GM12878 (cell line): ENCODE measurements at regions not wholly inside any gene's neighbourhood (a gene's known extent, or its start where the extent isn't known, plus 50 kb on each side); places are given as distances from the start of the nearest gene placed in this dataset.

Experiments used
- ATAC-seq: fragments of 200-7000 bp; cut with Tn5 transposase; 3 replicates; pipeline ENCODE4 v1.9.1; 2020; ENCODE audit warnings: mild to moderate bottlenecking, moderate library complexity
- BruUV-seq: library from RNA; stranded (reverse); fragments of 400-500 nt; replicated peaks from 2 replicates; lab custom pipeline; 2021; lab: Mats Ljungman, UMichigan
- CTCF ChIA-PET: fragments of 300-600 bp; sonication (Branson Sonifier 250); formaldehyde crosslinking; extraction: SDS; loops from one replicate; lab custom pipeline; 2021; ENCODE audit warnings: inconsistent platforms; lab: Yijun Ruan, JAX
- POLR2A ChIA-PET: fragments of 350-600 bp; formaldehyde crosslinking; extraction: SDS; loops from one replicate; lab custom pipeline; 2021; ENCODE audit warnings: inconsistent platforms; lab: Charles Lee
- RAD21 ChIA-PET: fragments of 300-600 bp; sonication (Branson Sonifier 250); formaldehyde crosslinking; loops from one replicate; lab custom pipeline; 2023; ENCODE audit warnings: antibody characterized with exemption; ENCODE audit not compliant: unreplicated experiment; lab: Charles Lee
- SMC1A ChIA-PET: fragments of 300-600 bp; sonication (Branson Sonifier 250); formaldehyde crosslinking; loops from one replicate; lab custom pipeline; 2023; ENCODE audit not compliant: unreplicated experiment, uncharacterized antibody; lab: Charles Lee
- DNase-seq: peaks from one replicate; pipeline ENCODE4 v3.0.0-alpha.2; 2011; ENCODE audit warnings: low read depth, low spot score
- FAIRE-seq: peaks from 3 replicates; lab custom pipeline; 2011; peaks lifted over from hg19 to GRCh38; lab: Jason Lieb, UNC
- H2AFZ ChIP-seq: 2 replicates; pipeline ENCODE4 v1.6.0; 2011; ENCODE audit warnings: low read depth, low read length, control low read depth; ENCODE audit not compliant: control insufficient read depth
- H3K27ac ChIP-seq: 2 replicates; pipeline ENCODE4 v1.5.1; 2011; ENCODE audit warnings: control low read depth; ENCODE audit not compliant: control insufficient read depth, insufficient read depth
- H3K27me3 ChIP-seq, 2 experiments: replicated peaks in 1 of 2; 2 replicates each; pipeline versions ENCODE4 v1.6.0 to v1.6.1; 2011; ENCODE audit warnings: low read length in 1 of 2; ENCODE audit not compliant: control insufficient read depth in 2 of 2, insufficient read depth in 2 of 2
- H3K36me3 ChIP-seq, 2 experiments: 2 replicates each; pipeline ENCODE4 v1.5.1; 2011; ENCODE audit warnings: low read length in 1 of 2; ENCODE audit not compliant: control insufficient read depth in 2 of 2, insufficient read depth in 2 of 2
- H3K4me1 ChIP-seq: 2 replicates; pipeline ENCODE4 v1.6.1; 2011; ENCODE audit warnings: mild to moderate bottlenecking, low read length, moderate library complexity, mixed read lengths; ENCODE audit not compliant: control insufficient read depth, insufficient read depth
- H3K4me2 ChIP-seq: 2 replicates; pipeline ENCODE4 v1.6.0; 2011; ENCODE audit warnings: control low read depth; ENCODE audit not compliant: control insufficient read depth, insufficient read depth
- H3K4me3 ChIP-seq: fragments of 200-600 bp; sonication (generic); 2 replicates; pipeline ENCODE4 v1.5.1; 2016
- H3K79me2 ChIP-seq: 2 replicates; pipeline ENCODE4 v1.6.0; 2011; ENCODE audit warnings: low read length; ENCODE audit not compliant: control insufficient read depth, insufficient read depth
- H3K9ac ChIP-seq: 2 replicates; pipeline ENCODE4 v1.8.0; 2011; ENCODE audit warnings: low read length, control low read depth, mixed read lengths; ENCODE audit not compliant: control insufficient read depth, insufficient read depth
- H3K9me3 ChIP-seq: replicated peaks from 3 replicates; pipeline ENCODE4 v1.5.1; 2011; ENCODE audit warnings: mild to moderate bottlenecking, low read length; ENCODE audit not compliant: control insufficient read depth, insufficient read depth
- H4K20me1 ChIP-seq: 2 replicates; pipeline ENCODE4 v1.6.0; 2011; ENCODE audit not compliant: control insufficient read depth, insufficient read depth
- BMI1 ChIP-seq: fragments of 450-650 bp; IDR thresholded peaks from 2 replicates; pipeline ENCODE4 v1.6.1; 2016; ENCODE audit warnings: mild to moderate bottlenecking, moderate library complexity, borderline replicate concordance
- CBFB ChIP-seq: IDR thresholded peaks from 2 replicates; pipeline ENCODE4 v1.6.1; 2016; ENCODE audit warnings: antibody characterized with exemption, low read depth
- CEBPB ChIP-seq, 2 experiments: fragments of 150-350 bp in 1 of 2; IDR thresholded peaks; 2 replicates each; pipeline ENCODE4 v1.6.1; 2012 to 2014; ENCODE audit warnings: low read depth in 2 of 2, low read length in 2 of 2, borderline replicate concordance in 1 of 2, inconsistent platforms in 1 of 2
- CHD2 ChIP-seq: IDR thresholded peaks from 2 replicates; pipeline ENCODE4 v1.6.1; 2011; ENCODE audit warnings: low read depth, low read length, improper control_type of control experiment, borderline replicate concordance
- CTCF ChIP-seq, 3 experiments: IDR thresholded peaks in 2 of 3; conservative IDR thresholded peaks in 1 of 3; 2 replicates each; pipeline ENCODE4 v1.5.1; 2011; ENCODE audit warnings: low read depth in 3 of 3, low read length in 3 of 3, mild to moderate bottlenecking in 3 of 3, control low read depth in 2 of 3, moderate library complexity in 2 of 3, inconsistent platforms in 1 of 3, mixed read lengths in 1 of 3; ENCODE audit not compliant: control insufficient read depth in 2 of 3, insufficient read depth in 1 of 3; ENCODE audit errors: extremely low read depth in 1 of 3
- FOXK2 ChIP-seq: fragments of 450-650 bp; IDR thresholded peaks from 2 replicates; pipeline ENCODE4 v1.6.1; 2017; ENCODE audit warnings: mild to moderate bottlenecking, moderate library complexity
- GATAD2B ChIP-seq: fragments of 450-650 bp; conservative IDR thresholded peaks from 2 replicates; pipeline ENCODE4 v1.6.1; 2017; ENCODE audit warnings: low read depth, mild to moderate bottlenecking, moderate library complexity
- JUND ChIP-seq: IDR thresholded peaks from 2 replicates; pipeline ENCODE4 v1.6.1; 2012; ENCODE audit warnings: low read depth, mild to moderate bottlenecking, low read length, improper control_type of control experiment, moderate library complexity
- MYC ChIP-seq: IDR thresholded peaks from 2 replicates; pipeline ENCODE4 v1.6.1; 2011; ENCODE audit warnings: mild to moderate bottlenecking, low read length, moderate library complexity, inconsistent platforms; ENCODE audit not compliant: insufficient read depth, insufficient replicate concordance, insufficient read length, severe bottlenecking
- NFYA ChIP-seq: IDR thresholded peaks from 2 replicates; pipeline ENCODE4 v1.6.1; 2011; ENCODE audit warnings: low read depth, mild to moderate bottlenecking, low read length, improper control_type of control experiment, borderline replicate concordance
- POLR2AphosphoS2 ChIP-seq: IDR thresholded peaks from 2 replicates; pipeline ENCODE4 v1.6.1; 2011; ENCODE audit warnings: low read depth, mild to moderate bottlenecking, low read length, improper control_type of control experiment, moderate library complexity
- WGBS: methylation state at CpG from one replicate; pipeline ENCODE4 v1.1.6; 2016; ENCODE audit warnings: low lambda C conversion rate; ENCODE audit not compliant: insufficient replicate concordance, insufficient coverage; ENCODE audit errors: missing lambda C conversion rate; 5-methylcytosine and 5-hydroxymethylcytosine counted together
- in situ Hi-C: fragments of 300-500 bp; cut with MboI; formaldehyde crosslinking; loops from 9 replicates; pipeline ENCODE4 v1.14.3; 2018; ENCODE audit warnings: mixed read lengths
- intact Hi-C: fragments of 100-400 bp; cut with micrococcal nuclease; formaldehyde crosslinking; loops from one replicate; pipeline ENCODE4 v1.14.2; 2022; ENCODE audit not compliant: unreplicated experiment
- TF ChIP-seq, protein P1 (sequence below): fragments of 450-650 bp; IDR thresholded peaks from 2 replicates; pipeline ENCODE4 v1.6.1; 2017; ENCODE audit warnings: mild to moderate bottlenecking, moderate library complexity

- ChIA-PET CTCF (no interaction called here), SMC1A (no interaction called here), RAD21 (no interaction called here), POLR2A (no interaction called here)
- no peak overlapping the region for H3K9ac ChIP-seq
- BruUV-seq, result no TSS peak
- intact Hi-C loops, result no loop called here
- no peaks in the 10 kb centered on the region for H4K20me1 ChIP-seq
- H3K4me2 ChIP-seq, result no peak overlapping the region
- no peak for FAIRE-seq
- DNase-seq, result no peak
- H3K27ac ChIP-seq, result no peak overlapping the region
- ATAC-seq, result no peak
- TF ChIP-seq CTCF (IDR thresholded peaks at IDR 0.05 in 2 of 3, conservative IDR thresholded peaks at IDR 0.05 in 1 of 3; ENCODE audit: control insufficient read depth in 2 of 3, extremely low read depth in 1 of 3, insufficient read depth in 1 of 3, low read depth in 3 of 3, low read length in 3 of 3), result no peak
- TF ChIP-seq CHD2, result no peak
- no peak for TF ChIP-seq GATAD2B
- TF ChIP-seq CBFB, result no peak
- no peak for TF ChIP-seq MYC
- TF ChIP-seq FOXK2, result no peak
- no peak for TF ChIP-seq NFYA
- no peak for TF ChIP-seq POLR2AphosphoS2
- TF ChIP-seq, protein P1, sequence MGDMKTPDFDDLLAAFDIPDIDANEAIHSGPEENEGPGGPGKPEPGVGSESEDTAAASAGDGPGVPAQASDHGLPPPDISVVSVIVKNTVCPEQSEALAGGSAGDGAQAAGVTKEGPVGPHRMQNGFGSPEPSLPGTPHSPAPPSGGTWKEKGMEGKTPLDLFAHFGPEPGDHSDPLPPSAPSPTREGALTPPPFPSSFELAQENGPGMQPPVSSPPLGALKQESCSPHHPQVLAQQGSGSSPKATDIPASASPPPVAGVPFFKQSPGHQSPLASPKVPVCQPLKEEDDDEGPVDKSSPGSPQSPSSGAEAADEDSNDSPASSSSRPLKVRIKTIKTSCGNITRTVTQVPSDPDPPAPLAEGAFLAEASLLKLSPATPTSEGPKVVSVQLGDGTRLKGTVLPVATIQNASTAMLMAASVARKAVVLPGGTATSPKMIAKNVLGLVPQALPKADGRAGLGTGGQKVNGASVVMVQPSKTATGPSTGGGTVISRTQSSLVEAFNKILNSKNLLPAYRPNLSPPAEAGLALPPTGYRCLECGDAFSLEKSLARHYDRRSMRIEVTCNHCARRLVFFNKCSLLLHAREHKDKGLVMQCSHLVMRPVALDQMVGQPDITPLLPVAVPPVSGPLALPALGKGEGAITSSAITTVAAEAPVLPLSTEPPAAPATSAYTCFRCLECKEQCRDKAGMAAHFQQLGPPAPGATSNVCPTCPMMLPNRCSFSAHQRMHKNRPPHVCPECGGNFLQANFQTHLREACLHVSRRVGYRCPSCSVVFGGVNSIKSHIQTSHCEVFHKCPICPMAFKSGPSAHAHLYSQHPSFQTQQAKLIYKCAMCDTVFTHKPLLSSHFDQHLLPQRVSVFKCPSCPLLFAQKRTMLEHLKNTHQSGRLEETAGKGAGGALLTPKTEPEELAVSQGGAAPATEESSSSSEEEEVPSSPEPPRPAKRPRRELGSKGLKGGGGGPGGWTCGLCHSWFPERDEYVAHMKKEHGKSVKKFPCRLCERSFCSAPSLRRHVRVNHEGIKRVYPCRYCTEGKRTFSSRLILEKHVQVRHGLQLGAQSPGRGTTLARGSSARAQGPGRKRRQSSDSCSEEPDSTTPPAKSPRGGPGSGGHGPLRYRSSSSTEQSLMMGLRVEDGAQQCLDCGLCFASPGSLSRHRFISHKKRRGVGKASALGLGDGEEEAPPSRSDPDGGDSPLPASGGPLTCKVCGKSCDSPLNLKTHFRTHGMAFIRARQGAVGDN, result no peak
- no peak for TF ChIP-seq JUND
- TF ChIP-seq CEBPB (IDR thresholded peaks at IDR 0.05; ENCODE audit: borderline replicate concordance in 1 of 2, low read depth in 2 of 2, low read length in 2 of 2), result no peak
- no peak for TF ChIP-seq BMI1
- no peaks in the 10 kb centered on the region for H3K36me3 ChIP-seq
- no peak overlapping the region for H3K4me3 ChIP-seq
- H3K9me3 ChIP-seq, result no peaks in the 10 kb centered on the region
- no peaks in the 10 kb centered on the region for H3K4me1 ChIP-seq
- H3K79me2 ChIP-seq, result no peaks in the 10 kb centered on the region
- in situ Hi-C loops, result no loop called here
- WGBS, result 81% methylated on average over 2 of the region's 2 CpGs
- H3K27me3 ChIP-seq, result no peaks in the 10 kb centered on the region
- H2AFZ ChIP-seq, result no peak overlapping the region
Measured at GRCh38 chr12:107284692-107285091, 191.3 kb upstream of the CRY1 start.
